HEK293T (cell line): ENCODE measurements at regions not wholly inside any gene's neighbourhood (a gene's known extent, or its start where the extent isn't known, plus 50 kb on each side); places are given as distances from the start of the nearest gene placed in this dataset.

Experiments used
- CTCF ChIA-PET: fragments of 350-600 bp; formaldehyde crosslinking; extraction: SDS; loops from one replicate; lab custom pipeline; 2021; ENCODE audit warnings: antibody characterized with exemption, inconsistent platforms; lab: Yijun Ruan, JAX
- POLR2A ChIA-PET: fragments of 350-600 bp; formaldehyde crosslinking; extraction: SDS; loops from one replicate; lab custom pipeline; 2020; ENCODE audit warnings: antibody characterized with exemption, inconsistent platforms; lab: Yijun Ruan, JAX
- DNase-seq: peaks from one replicate; pipeline ENCODE4 v3.0.0; 2012; ENCODE audit warnings: mixed read lengths; ENCODE audit errors: extremely low spot score
- ARNT ChIP-seq: fragments of 450-650 bp; IDR thresholded peaks from 2 replicates; pipeline ENCODE4 v1.6.1; 2017; ENCODE audit warnings: mild to moderate bottlenecking
- BHLHE40 ChIP-seq: fragments of 450-650 bp; IDR thresholded peaks from 2 replicates; pipeline ENCODE4 v1.6.1; 2016; ENCODE audit warnings: mild to moderate bottlenecking, moderate library complexity, borderline replicate concordance
- CTBP1 ChIP-seq: fragments of 450-650 bp; IDR thresholded peaks from 2 replicates; pipeline ENCODE4 v1.6.1; 2016; ENCODE audit warnings: borderline replicate concordance
- ELF4 ChIP-seq: fragments of 450-650 bp; IDR thresholded peaks from 2 replicates; pipeline ENCODE4 v1.6.1; 2017; ENCODE audit warnings: antibody characterized with exemption
- FOXA1 ChIP-seq: fragments of 450-650 bp; IDR thresholded peaks from 2 replicates; pipeline ENCODE4 v1.6.1; 2016; ENCODE audit warnings: mild to moderate bottlenecking
- FOXK2 ChIP-seq: fragments of 450-650 bp; IDR thresholded peaks from 2 replicates; pipeline ENCODE4 v1.6.1; 2016; ENCODE audit warnings: mild to moderate bottlenecking
- FOXM1 ChIP-seq: fragments of 450-650 bp; IDR thresholded peaks from 2 replicates; pipeline ENCODE4 v1.6.1; 2017; ENCODE audit warnings: mild to moderate bottlenecking, borderline replicate concordance
- HDGF ChIP-seq: fragments of 450-650 bp; IDR thresholded peaks from 2 replicates; pipeline ENCODE4 v1.6.1; 2017; ENCODE audit warnings: antibody characterized with exemption, borderline replicate concordance
- L3MBTL2 ChIP-seq: fragments of 450-650 bp; conservative IDR thresholded peaks from 2 replicates; pipeline ENCODE4 v1.6.1; 2016; ENCODE audit warnings: mild to moderate bottlenecking
- LEF1 ChIP-seq: fragments of 450-650 bp; IDR thresholded peaks from 2 replicates; pipeline ENCODE4 v1.6.1; 2017; ENCODE audit warnings: mild to moderate bottlenecking, borderline replicate concordance
- NFRKB ChIP-seq: fragments of 450-650 bp; IDR thresholded peaks from 2 replicates; pipeline ENCODE4 v1.6.1; 2016; ENCODE audit warnings: mild to moderate bottlenecking, moderate library complexity
- SP1 ChIP-seq: fragments of 450-650 bp; IDR thresholded peaks from 2 replicates; pipeline ENCODE4 v1.6.1; 2017
- SUZ12 ChIP-seq: fragments of 450-650 bp; IDR thresholded peaks from 2 replicates; pipeline ENCODE4 v1.6.1; 2016; ENCODE audit warnings: mild to moderate bottlenecking
- TARDBP ChIP-seq: fragments of 450-650 bp; IDR thresholded peaks from 2 replicates; pipeline ENCODE4 v1.6.1; 2016
- ZNF384 ChIP-seq: fragments of 450-650 bp; IDR thresholded peaks from 2 replicates; pipeline ENCODE4 v1.6.1; 2016
- TF ChIP-seq, protein P1 (sequence below): fragments of 450-650 bp; IDR thresholded peaks from 2 replicates; pipeline ENCODE4 v1.6.1; 2016

DNA sequence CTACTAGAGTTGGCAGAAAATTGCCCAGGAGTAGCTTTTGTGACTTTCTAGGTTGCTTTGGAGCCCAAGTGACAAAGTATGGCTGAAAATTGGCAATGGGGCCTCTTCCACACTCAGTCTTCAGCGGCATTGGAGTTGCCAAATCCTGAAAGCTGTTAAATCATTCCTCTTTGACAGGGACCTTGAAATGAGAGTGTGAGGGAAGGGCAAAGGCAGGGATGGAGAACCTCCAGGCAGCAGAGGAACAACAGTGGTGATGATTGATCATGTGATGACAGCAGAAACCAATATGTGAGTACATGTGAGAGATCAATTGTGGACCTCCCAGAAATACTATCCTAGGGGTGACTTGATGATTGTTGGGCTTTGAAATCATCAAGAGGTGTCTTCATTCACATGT lies 393.9 kb downstream of the KIF16B start:
- POLR2A ChIA-PET = no interaction called here
- TF ChIP-seq BHLHE40 = no peak
- CTCF ChIA-PET = no interaction called here
- DNase-seq = no peak

GRCh38 chr20:16178546-16179135 lies 394.6 kb downstream of the KIF16B start:
- POLR2A ChIA-PET = no interaction called here

DNA sequence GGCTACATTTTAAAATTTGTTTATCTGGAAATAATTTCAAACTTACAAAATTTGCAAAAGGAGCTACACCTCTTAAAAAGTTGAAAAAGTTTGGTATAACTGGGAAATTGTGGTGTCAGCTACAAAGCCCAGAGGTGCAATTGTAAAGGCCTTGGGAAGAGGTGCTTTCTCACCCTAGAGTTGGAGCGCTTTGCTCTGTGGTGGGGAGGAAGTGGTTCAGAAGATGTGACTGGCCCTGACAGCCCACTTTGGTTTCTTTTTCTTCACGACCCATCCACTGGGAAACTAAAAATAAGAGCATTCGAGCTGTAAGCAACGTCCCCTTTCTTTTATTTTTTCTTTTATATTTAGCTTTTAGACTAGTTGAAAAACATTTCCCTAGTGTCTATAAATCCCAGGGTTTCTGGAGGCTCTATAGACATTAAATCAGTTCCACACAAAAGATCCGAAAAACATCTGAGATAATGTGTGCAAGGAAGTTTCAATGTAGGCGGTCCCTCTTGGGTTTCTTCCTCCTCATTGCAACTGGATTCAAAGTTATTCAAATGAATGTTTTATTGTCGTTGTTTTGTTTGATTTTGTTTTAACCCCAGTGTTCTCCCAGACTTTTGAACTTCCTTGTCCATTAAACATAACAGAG lies 397.8 kb downstream of the KIF16B start:
- DNase-seq = no peak
- CTCF ChIA-PET = no interaction called here
- TF ChIP-seq TARDBP = no peak
- no peak for TF ChIP-seq FOXM1
- no peak for TF ChIP-seq ZNF384
- no peak for TF ChIP-seq ARNT
- TF ChIP-seq CTBP1 = no peak
- no peak for TF ChIP-seq FOXA1
- TF ChIP-seq NFRKB = no peak
- TF ChIP-seq SP1 = no peak
- TF ChIP-seq LEF1 = no peak
- TF ChIP-seq FOXK2 = no peak
- POLR2A ChIA-PET = no interaction called here

More at GRCh38 chr20:16178546-16179135, 394.6 kb downstream of the KIF16B start:
- CTCF ChIA-PET = no interaction called here
- DNase-seq = no peak
- TF ChIP-seq SUZ12 (no peak), BHLHE40 (no peak), FOXA1 (no peak), FOXK2 (no peak), L3MBTL2 (no peak), ARNT (no peak), CTBP1 (no peak), FOXM1 (no peak), HDGF (no peak), SP1 (no peak), ELF4 (no peak), TARDBP (no peak), NFRKB (no peak), ZNF384 (no peak), LEF1 (no peak)
- TF ChIP-seq, protein P1, sequence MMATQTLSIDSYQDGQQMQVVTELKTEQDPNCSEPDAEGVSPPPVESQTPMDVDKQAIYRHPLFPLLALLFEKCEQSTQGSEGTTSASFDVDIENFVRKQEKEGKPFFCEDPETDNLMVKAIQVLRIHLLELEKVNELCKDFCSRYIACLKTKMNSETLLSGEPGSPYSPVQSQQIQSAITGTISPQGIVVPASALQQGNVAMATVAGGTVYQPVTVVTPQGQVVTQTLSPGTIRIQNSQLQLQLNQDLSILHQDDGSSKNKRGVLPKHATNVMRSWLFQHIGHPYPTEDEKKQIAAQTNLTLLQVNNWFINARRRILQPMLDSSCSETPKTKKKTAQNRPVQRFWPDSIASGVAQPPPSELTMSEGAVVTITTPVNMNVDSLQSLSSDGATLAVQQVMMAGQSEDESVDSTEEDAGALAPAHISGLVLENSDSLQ = no peak

DNA sequence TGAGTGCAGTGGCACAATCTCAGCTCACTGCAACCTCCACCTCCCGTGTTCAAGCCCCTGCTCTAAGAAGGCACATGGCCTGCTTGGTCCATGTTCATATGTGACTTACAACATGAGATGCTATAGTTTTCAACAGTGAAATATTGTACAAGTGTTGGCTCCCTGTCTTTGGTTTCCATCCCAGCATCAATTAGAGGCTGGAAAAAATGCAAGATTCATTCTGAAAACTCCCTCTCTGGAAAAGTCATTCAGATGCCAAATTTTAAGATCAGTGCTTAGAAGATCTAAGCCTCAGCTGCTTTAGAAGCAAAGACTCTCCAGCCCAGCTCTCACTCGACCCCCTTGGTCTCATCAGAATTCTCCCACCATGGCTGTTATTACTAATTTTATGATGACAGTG lies 398.9 kb downstream of the KIF16B start:
- ChIA-PET POLR2A (no interaction called here), CTCF (interaction anchor here (0.6 kb wide), 1 partner anchor 244 kb away, joined by 3 read pairs; no protein-coding TSS in a partner anchor)
- DNase-seq = no peak
- TF ChIP-seq TARDBP (no peak), ELF4 (no peak), SUZ12 (no peak)

DNA sequence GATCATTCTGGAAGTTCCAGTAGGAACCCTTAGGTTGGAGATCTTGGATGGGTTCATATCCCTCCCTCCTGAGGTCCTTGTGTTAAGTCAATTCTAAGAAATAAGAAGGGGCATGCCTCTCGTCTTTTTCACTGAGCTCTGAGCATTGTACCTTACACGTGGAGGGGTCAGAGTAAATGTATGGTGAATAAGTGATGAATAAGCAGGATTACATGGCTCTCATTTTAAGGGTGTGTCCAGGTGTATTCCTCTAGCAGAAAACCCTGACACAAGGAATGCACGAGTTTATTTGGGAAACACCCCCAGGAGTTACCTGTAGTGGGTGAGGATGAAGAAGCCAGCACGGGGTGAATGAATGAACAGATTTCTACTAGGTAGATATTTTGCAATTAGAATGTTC lies 400.2 kb downstream of the KIF16B start:
- ChIA-PET CTCF (no interaction called here), POLR2A (interaction anchor here (0.8 kb wide), 1 partner anchor 18 kb away, joined by 3 read pairs; no protein-coding TSS in a partner anchor)
- TF ChIP-seq, protein P1 = no peak
- TF ChIP-seq CTBP1 = no peak
- no peak for TF ChIP-seq BHLHE40
- TF ChIP-seq TARDBP = no peak
- TF ChIP-seq SP1 = no peak
- TF ChIP-seq FOXK2 = no peak
- TF ChIP-seq L3MBTL2 = no peak
- TF ChIP-seq ARNT = no peak
- no peak for TF ChIP-seq FOXA1
- no peak for TF ChIP-seq NFRKB
- TF ChIP-seq FOXM1 = no peak
- no peak for TF ChIP-seq SUZ12
- TF ChIP-seq HDGF = no peak
- DNase-seq = no peak

DNA sequence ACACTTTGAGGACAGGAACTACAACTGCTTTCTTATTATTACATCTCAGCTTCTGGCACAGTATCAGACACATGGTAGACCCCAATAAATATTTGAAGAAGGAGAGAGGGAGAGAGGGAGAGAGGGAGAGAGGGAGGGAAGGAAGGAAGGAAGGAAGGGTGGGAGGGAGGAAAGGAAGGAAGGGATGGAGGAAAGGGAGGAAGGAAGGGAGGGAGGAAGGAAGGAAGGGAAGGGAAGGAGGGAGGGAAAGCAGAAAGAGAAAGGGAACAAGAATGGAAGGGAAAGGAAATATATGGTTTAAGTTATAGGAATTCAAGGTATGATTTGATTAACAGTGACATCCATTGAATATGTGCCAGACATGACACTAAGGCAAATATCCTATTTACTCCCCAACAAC lies 402.1 kb downstream of the KIF16B start:
- ChIA-PET POLR2A (no interaction called here), CTCF (no interaction called here)
- TF ChIP-seq ARNT = no peak
- TF ChIP-seq FOXM1 = no peak
- TF ChIP-seq, protein P1 = no peak
- no peak for TF ChIP-seq FOXK2
- TF ChIP-seq BHLHE40 = no peak
- TF ChIP-seq TARDBP = no peak
- TF ChIP-seq L3MBTL2 = no peak
- TF ChIP-seq SUZ12 = no peak
- TF ChIP-seq CTBP1 = no peak
- TF ChIP-seq SP1 = no peak
- TF ChIP-seq HDGF = no peak
- no peak for TF ChIP-seq NFRKB
- no peak for TF ChIP-seq ZNF384
- TF ChIP-seq LEF1 = no peak
- no peak for TF ChIP-seq FOXA1
- DNase-seq = no peak
